Left ventricle myocardium inferior (tissue), 1 donor: ENCODE measurements at regions not wholly inside any gene's neighbourhood (a gene's known extent, or its start where the extent isn't known, plus 50 kb on each side); places are given as distances from the start of the nearest gene placed in this dataset.

Experiments used
- DNase-seq: peaks from one replicate; pipeline ENCODE4 v3.0.0-alpha.2; 2020
- H3K27ac ChIP-seq: fragments of 200-600 bp; replicated peaks from 2 replicates; pipeline ENCODE4 v1.8.0; 2021
- H3K27me3 ChIP-seq: fragments of 200-600 bp; 2 replicates; pipeline ENCODE4 v1.8.0; 2021; ENCODE audit warnings: low read depth
- H3K36me3 ChIP-seq: fragments of 200-600 bp; 2 replicates; pipeline ENCODE4 v1.8.0; 2021
- H3K4me1 ChIP-seq: fragments of 200-600 bp; 2 replicates; pipeline ENCODE4 v1.8.0; 2021
- H3K4me3 ChIP-seq: fragments of 200-600 bp; 2 replicates; pipeline ENCODE4 v1.8.0; 2021; ENCODE audit warnings: mild to moderate bottlenecking, moderate library complexity
- H3K9me3 ChIP-seq: fragments of 200-600 bp; replicated peaks from 2 replicates; pipeline ENCODE4 v1.8.0; 2021
- intact Hi-C: fragments of 100-400 bp; cut with micrococcal nuclease; formaldehyde crosslinking; loops from one replicate; pipeline ENCODE4 v1.11.0; 2022
- TF ChIP-seq, protein P1 (sequence below): fragments of 200-600 bp; IDR thresholded peaks from 2 replicates; pipeline ENCODE4 v1.8.0; 2021; ENCODE audit warnings: antibody characterized with exemption, mild to moderate bottlenecking, borderline replicate concordance
- donor health status: DM: no; HTN: yes; CAD: no; lungs with severe emphysema.

DNA sequence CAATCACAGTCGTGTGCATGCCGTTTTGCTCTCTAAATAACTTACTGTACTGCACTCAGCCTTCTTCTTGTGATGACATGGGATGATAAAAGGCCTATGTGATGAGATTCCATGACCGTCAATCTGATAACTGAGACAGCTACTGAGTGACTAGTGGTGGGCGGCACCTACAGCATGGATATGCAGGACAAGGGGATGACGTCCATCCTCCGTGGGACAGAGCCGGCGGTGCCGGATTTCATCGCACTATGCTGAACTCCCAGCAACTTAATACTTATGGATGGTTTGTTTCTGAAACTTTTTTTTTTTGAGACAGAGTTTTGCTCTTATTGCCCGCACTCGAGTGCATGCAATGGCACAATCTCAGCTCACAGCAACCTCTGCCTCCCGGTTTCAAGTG is 146.8 kb upstream of the TSHZ3 start:
- H3K27me3 ChIP-seq: peaks cover 19% of the 10 kb centered on the region
- no peak overlapping the region for H3K27ac ChIP-seq
- intact Hi-C loops: no loop called here
- no peaks in the 10 kb centered on the region for H3K4me1 ChIP-seq
- no peak for DNase-seq
- H3K36me3 ChIP-seq: no peaks in the 10 kb centered on the region
- no peak overlapping the region for H3K4me3 ChIP-seq
- H3K9me3 ChIP-seq: no peaks in the 10 kb centered on the region
- TF ChIP-seq, protein P1, sequence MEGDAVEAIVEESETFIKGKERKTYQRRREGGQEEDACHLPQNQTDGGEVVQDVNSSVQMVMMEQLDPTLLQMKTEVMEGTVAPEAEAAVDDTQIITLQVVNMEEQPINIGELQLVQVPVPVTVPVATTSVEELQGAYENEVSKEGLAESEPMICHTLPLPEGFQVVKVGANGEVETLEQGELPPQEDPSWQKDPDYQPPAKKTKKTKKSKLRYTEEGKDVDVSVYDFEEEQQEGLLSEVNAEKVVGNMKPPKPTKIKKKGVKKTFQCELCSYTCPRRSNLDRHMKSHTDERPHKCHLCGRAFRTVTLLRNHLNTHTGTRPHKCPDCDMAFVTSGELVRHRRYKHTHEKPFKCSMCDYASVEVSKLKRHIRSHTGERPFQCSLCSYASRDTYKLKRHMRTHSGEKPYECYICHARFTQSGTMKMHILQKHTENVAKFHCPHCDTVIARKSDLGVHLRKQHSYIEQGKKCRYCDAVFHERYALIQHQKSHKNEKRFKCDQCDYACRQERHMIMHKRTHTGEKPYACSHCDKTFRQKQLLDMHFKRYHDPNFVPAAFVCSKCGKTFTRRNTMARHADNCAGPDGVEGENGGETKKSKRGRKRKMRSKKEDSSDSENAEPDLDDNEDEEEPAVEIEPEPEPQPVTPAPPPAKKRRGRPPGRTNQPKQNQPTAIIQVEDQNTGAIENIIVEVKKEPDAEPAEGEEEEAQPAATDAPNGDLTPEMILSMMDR: no peak

DNA sequence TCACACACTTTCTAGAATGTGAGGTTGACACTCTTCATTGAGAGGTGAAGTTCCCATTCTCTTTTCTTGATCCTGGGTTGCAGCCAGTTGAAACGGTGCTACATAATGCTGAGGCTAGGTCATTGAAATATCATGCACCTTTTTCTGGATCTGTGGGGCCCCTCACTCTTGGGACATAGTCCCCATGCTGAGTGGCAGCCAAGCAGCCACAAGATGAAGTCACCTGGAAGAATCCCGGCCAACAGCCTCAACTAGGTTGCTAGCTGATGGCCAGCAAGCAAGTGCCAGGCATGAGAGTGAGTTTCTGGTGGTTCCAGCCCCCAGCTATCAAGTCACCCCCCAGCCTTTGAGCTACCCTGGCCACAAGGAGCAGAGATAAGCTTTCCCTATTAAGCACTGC is 148.5 kb upstream of the TSHZ3 start:
- no peak for DNase-seq
- Histone ChIP-seq H3K36me3 (no peaks in the 10 kb centered on the region), H3K27me3 (peaks cover 12% of the 10 kb centered on the region), H3K27ac (no peak overlapping the region), H3K4me1 (no peaks in the 10 kb centered on the region), H3K4me3 (no peak overlapping the region), H3K9me3 (no peaks in the 10 kb centered on the region)
- intact Hi-C loops: no loop called here
- TF ChIP-seq, protein P1: no peak

DNA sequence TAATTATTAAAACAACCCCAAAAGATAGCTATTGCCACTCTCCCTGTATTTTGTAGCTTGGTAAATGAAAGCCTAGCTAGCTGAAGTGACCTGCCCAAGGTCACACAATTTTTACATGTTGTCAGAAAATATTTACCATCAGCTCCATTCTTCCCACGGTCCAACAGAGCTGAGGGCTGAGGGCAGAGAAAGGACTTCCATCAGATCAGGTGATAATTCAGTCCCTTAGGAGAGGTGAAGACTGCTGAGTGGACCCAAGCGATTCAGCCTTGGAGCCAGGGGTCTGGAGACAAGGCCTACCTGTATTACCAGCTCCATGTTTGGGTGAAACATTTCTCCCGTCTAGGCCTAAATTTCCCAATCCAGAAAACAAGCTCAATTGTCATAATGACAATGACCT is 149.5 kb upstream of the TSHZ3 start:
- Histone ChIP-seq H3K36me3 (no peaks in the 10 kb centered on the region), H3K27ac (no peak overlapping the region), H3K4me3 (no peak overlapping the region), H3K27me3 (peaks cover 9% of the 10 kb centered on the region), H3K4me1 (no peaks in the 10 kb centered on the region), H3K9me3 (no peaks in the 10 kb centered on the region)
- TF ChIP-seq, protein P1: no peak
- DNase-seq: no peak
- intact Hi-C loops: no loop called here

DNA sequence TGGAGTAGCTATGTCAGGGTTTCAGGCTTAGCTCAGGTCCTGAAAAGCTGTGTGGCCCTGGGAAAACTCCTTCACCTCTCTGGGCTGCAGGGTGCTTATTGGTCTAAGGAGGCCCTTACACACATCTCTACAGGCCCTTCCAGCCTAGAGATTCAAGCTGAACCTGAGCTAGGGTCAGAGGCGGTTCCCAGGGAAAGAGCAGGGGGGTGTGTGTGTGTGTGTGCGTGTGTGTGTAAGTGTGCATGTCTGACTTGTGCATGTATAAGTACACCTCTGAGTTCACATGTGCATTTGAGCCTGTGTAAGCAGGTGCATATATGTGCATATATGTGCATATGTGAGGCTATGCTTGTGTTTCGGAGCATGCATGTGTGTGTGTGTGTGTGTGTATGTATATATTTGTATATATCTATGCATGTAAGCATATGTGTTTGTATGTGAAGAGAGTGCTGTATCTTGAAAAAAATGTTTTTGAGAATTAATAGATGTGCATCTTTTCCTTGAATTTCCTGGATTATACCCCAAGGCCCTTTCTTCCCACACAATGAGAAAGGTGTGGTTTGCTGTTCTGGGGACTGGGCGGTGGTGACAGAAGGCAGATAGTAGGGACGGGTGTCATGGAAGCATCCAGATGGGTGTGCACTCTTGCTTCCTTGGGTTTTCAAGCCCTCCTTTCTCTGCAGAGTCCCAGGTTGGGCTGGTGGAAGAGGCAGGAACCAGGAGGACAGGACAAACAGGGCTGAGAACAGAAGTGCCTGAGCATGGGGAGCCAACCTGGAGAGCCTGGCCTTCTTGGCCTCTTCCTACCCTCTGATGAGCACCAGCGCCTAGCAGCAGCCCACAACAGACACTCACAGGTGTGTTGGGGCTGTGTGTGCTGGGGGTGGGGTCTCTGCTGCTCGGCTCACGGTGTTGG is 150.3 kb upstream of the TSHZ3 start:
- Histone ChIP-seq H3K4me3 (no peak overlapping the region), H3K4me1 (no peaks in the 10 kb centered on the region), H3K27me3 (peaks cover 17% of the 10 kb centered on the region), H3K36me3 (no peaks in the 10 kb centered on the region), H3K27ac (no peak overlapping the region), H3K9me3 (no peaks in the 10 kb centered on the region)
- no peak for DNase-seq
- TF ChIP-seq, protein P1: no peak
- intact Hi-C loops: no loop called here

DNA sequence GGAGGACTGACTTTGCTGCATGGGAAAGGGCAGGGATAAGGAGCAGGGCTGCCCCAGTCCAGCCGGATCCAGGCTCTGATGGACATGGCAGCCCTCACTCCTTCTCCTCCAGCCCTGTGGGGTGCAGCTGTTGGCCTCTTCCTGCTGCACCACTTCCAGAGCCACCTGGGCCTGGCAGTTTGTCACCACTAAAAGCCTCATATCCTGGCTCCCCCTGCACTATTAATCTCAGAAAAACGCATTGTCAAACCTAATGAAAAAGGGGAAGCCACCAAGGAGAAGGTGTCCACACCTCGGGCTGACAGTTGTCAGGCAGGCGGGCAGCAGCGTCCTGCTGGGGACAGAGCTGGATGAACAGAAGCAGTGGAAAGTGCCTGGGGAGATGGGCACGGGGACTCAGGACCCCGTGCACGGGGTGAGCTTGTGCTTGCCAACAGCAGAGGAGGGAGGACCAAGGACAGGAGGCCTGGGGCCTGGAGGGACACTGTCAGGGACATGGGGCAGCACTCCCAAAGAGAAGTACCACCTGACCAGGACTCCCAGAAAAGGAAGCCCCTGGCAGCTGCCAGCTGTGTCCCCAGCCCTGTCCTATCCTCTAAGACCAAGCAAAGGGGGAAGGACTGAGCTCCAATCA is 151.1 kb upstream of the TSHZ3 start:
- no peaks in the 10 kb centered on the region for H3K36me3 ChIP-seq
- no peak overlapping the region for H3K27ac ChIP-seq
- no peaks in the 10 kb centered on the region for H3K4me1 ChIP-seq
- TF ChIP-seq, protein P1: no peak
- no peak overlapping the region for H3K4me3 ChIP-seq
- H3K27me3 ChIP-seq: peaks cover 25% of the 10 kb centered on the region
- H3K9me3 ChIP-seq: no peaks in the 10 kb centered on the region
- intact Hi-C loops: no loop called here
- no peak for DNase-seq
